ENCODE measurements at regions not wholly inside any gene's neighbourhood (a gene's known extent, or its start where the extent isn't known, plus 50 kb on each side); places are given as distances from the start of the nearest gene placed in this dataset.

DNA sequence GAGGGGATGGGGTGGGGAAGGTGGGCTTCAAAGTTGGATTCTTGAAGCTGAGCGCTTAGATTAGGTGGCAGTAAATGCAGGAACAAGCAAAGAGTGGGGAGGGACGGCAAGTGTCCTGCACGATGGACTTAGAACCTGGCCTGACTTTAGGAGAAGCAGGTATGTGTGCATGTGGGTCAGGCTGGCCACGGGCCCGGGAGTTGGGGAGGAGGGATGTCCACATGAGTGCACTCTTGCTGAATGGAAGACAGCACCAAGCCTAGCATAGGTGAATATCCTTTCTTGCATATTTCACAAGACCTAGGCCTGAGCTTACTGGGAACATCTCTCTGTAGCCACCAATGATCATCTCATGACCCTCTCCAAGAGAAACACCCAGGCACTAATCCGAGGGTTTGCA is 96.1 kb downstream of the DDX1 start:
- no peak for TF ChIP-seq SPI1 (IDR thresholded peaks at IDR 0.05; ENCODE audit: borderline replicate concordance, low read depth)
- TF ChIP-seq, protein P1, sequence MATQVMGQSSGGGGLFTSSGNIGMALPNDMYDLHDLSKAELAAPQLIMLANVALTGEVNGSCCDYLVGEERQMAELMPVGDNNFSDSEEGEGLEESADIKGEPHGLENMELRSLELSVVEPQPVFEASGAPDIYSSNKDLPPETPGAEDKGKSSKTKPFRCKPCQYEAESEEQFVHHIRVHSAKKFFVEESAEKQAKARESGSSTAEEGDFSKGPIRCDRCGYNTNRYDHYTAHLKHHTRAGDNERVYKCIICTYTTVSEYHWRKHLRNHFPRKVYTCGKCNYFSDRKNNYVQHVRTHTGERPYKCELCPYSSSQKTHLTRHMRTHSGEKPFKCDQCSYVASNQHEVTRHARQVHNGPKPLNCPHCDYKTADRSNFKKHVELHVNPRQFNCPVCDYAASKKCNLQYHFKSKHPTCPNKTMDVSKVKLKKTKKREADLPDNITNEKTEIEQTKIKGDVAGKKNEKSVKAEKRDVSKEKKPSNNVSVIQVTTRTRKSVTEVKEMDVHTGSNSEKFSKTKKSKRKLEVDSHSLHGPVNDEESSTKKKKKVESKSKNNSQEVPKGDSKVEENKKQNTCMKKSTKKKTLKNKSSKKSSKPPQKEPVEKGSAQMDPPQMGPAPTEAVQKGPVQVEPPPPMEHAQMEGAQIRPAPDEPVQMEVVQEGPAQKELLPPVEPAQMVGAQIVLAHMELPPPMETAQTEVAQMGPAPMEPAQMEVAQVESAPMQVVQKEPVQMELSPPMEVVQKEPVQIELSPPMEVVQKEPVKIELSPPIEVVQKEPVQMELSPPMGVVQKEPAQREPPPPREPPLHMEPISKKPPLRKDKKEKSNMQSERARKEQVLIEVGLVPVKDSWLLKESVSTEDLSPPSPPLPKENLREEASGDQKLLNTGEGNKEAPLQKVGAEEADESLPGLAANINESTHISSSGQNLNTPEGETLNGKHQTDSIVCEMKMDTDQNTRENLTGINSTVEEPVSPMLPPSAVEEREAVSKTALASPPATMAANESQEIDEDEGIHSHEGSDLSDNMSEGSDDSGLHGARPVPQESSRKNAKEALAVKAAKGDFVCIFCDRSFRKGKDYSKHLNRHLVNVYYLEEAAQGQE (IDR thresholded peaks at IDR 0.05; ENCODE audit: insufficient replicate concordance, low read depth): no peak
- TF ChIP-seq, protein P2, sequence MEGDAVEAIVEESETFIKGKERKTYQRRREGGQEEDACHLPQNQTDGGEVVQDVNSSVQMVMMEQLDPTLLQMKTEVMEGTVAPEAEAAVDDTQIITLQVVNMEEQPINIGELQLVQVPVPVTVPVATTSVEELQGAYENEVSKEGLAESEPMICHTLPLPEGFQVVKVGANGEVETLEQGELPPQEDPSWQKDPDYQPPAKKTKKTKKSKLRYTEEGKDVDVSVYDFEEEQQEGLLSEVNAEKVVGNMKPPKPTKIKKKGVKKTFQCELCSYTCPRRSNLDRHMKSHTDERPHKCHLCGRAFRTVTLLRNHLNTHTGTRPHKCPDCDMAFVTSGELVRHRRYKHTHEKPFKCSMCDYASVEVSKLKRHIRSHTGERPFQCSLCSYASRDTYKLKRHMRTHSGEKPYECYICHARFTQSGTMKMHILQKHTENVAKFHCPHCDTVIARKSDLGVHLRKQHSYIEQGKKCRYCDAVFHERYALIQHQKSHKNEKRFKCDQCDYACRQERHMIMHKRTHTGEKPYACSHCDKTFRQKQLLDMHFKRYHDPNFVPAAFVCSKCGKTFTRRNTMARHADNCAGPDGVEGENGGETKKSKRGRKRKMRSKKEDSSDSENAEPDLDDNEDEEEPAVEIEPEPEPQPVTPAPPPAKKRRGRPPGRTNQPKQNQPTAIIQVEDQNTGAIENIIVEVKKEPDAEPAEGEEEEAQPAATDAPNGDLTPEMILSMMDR (IDR thresholded peaks at IDR 0.05; ENCODE audit: insufficient read depth, low read length): no peak
- TF ChIP-seq GABPA (IDR thresholded peaks at IDR 0.05; ENCODE audit: low read depth): no peak
- Histone ChIP-seq H3K4me3 (replicated peaks; ENCODE audit: insufficient read depth, low read length) (no peak overlapping the region), H3K27me3 (ENCODE audit: insufficient read depth, poor library complexity, severe bottlenecking) (peaks cover 9% of the 10 kb centered on the region), H3K27ac (replicated peaks) (no peak overlapping the region)
- no peak for DNase-seq (ENCODE audit: low read depth in 1 of 2, low spot score in 1 of 2)

DNA sequence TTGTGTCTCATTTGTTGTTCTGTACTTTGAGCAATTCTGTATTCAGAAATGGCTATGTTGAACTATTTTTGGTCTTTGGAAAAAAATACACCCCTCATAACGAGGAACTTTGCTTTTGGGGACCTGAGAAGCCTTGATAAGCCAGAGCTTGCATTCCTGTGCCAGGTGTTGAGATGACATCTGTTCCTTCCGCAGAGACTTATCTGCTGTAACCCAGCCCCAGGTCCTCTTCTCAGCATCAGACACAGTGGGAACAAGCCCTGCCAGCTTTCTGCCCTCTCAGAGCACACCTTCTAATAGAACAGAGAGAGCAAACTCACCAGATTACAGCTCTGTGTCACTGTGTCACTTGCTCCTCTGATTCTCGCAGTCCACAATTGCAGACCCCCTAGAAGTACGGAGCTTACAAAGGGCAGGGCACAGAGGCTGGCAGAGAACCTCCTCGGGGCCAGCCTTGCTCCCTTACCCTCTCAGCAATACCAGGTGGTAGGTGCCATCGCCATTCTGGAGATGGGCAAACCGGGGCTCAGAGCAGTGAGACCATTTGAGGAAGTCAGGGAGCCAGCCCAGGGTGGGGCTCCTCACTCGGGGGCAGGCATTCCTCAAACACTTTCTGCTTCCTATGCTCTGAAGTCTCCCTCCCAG is 97.4 kb downstream of the DDX1 start:
- H3K27ac ChIP-seq (replicated peaks): no peak overlapping the region
- TF ChIP-seq SPI1 (IDR thresholded peaks at IDR 0.05; ENCODE audit: borderline replicate concordance, low read depth): peak; percentile 8; the same call in 1 of the 2 replicates
- TF ChIP-seq POLR2AphosphoS5 (IDR thresholded peaks at IDR 0.05; ENCODE audit: low read depth): no peak
- no peak overlapping the region for H3K4me3 ChIP-seq (replicated peaks; ENCODE audit: insufficient read depth, low read length)
- peaks cover 8% of the 10 kb centered on the region for H3K27me3 ChIP-seq (ENCODE audit: insufficient read depth, poor library complexity, severe bottlenecking)
- DNase-seq (ENCODE audit: low read depth in 1 of 2, low spot score in 1 of 2): no peak

DNA sequence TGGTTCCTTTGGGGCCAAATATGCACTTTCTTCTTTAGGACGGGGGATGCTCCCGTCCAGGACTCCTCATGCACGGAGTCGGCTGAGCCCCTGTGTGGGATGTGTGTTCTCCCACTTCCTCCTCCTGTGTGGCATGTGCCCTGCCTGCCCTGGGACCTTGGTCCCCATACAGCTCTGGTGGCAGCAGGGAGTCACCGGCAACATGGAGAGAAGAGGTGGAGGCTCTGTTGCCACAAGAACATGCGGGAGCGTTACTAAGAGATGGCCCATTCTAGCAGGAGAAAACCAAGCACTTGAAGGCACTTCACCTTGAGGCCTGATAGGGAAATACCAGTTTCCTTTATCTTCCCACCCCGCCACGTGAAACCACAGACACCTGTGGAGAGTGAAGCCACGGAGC is 98.0 kb downstream of the DDX1 start:
- H3K27me3 ChIP-seq (ENCODE audit: insufficient read depth, poor library complexity, severe bottlenecking): peaks cover 7% of the 10 kb centered on the region
- no peak overlapping the region for H3K4me3 ChIP-seq (replicated peaks; ENCODE audit: insufficient read depth, low read length)
- H3K27ac ChIP-seq (replicated peaks): no peak overlapping the region
- TF ChIP-seq, protein P1 (IDR thresholded peaks at IDR 0.05; ENCODE audit: insufficient replicate concordance, low read depth): no peak
- no peak for TF ChIP-seq GABPA (IDR thresholded peaks at IDR 0.05; ENCODE audit: low read depth)
- TF ChIP-seq POLR2AphosphoS5 (IDR thresholded peaks at IDR 0.05; ENCODE audit: low read depth): no peak
- TF ChIP-seq, protein P2 (IDR thresholded peaks at IDR 0.05; ENCODE audit: insufficient read depth, low read length): no peak
- no peak for TF ChIP-seq SPI1 (IDR thresholded peaks at IDR 0.05; ENCODE audit: borderline replicate concordance, low read depth)
- DNase-seq (ENCODE audit: low read depth in 1 of 2, low spot score in 1 of 2): no peak

DNA sequence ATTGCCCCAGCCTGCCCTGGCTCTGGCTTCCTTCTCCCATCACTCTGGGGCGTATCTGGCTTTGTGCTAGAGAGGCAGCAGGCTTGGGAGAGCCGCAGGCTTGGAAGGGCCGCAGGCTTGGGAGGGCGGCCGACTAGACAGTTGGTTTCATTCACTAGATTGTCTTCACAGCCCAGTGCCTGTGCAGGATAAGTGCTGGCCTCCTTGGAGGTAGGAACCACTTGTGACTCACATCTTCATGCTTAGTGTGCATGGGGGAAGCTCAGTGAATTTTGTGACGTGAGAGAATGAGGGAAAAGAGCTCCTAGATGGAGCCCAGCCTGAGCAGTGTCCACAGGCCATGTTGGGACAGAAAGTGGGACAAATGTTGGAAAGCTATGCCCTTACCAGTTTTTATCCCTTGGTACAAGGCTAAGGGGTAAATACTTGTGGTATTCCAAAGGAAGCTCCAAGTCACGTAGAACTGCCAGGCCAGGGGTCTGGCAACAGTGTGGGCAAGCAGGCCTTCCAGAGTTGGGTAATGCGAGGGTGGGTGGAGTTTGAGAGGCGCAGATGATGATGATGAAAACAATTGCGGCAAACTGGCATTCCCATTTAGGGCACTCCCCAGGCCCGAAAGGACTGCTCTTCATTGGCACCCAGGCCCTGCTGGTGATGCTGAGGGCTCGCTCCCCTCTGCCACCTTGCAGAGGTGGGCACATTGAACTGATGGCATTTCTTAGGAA is 100.1 kb downstream of the DDX1 start:
- no peak overlapping the region for H3K27ac ChIP-seq (replicated peaks)
- no peak for DNase-seq (ENCODE audit: low read depth in 1 of 2, low spot score in 1 of 2)
- no peak overlapping the region for H3K4me3 ChIP-seq (replicated peaks; ENCODE audit: insufficient read depth, low read length)
- H3K27me3 ChIP-seq (ENCODE audit: insufficient read depth, poor library complexity, severe bottlenecking): peaks cover 4% of the 10 kb centered on the region
- no peak for TF ChIP-seq POLR2AphosphoS5 (IDR thresholded peaks at IDR 0.05; ENCODE audit: low read depth)
- no peak for TF ChIP-seq SPI1 (IDR thresholded peaks at IDR 0.05; ENCODE audit: borderline replicate concordance, low read depth)
- no peak for TF ChIP-seq GABPA (IDR thresholded peaks at IDR 0.05; ENCODE audit: low read depth)
- TF ChIP-seq, protein P2 (IDR thresholded peaks at IDR 0.05; ENCODE audit: insufficient read depth, low read length): no peak
- TF ChIP-seq, protein P1 (IDR thresholded peaks at IDR 0.05; ENCODE audit: insufficient replicate concordance, low read depth): no peak

Data from HL-60 (cell line).